Globus pallidus (tissue), 1 donor: ENCODE measurements at regions not wholly inside any gene's neighbourhood (a gene's known extent, or its start where the extent isn't known, plus 50 kb on each side); places are given as distances from the start of the nearest gene placed in this dataset.
"Not testable (repeated sequence)": the region's sequence is repeated elsewhere in the genome, so short reads cannot be mapped to it uniquely, and the experiment has no call there.

ENCODE experiments used
- DNase-seq: peaks from one replicate; pipeline ENCODE4 v3.0.0-alpha.2; 2015; ENCODE audit warnings: low spot score

- no peak for DNase-seq
Measured at GRCh38 chr6:121641158-121641557, 205.7 kb downstream of the GJA1 start.

GRCh38 chr6:121645100-121645745, 209.8 kb downstream of the GJA1 start:
- DNase-seq, result no peak

- no peak for DNase-seq
Measured at GRCh38 chr6:121647905-121648304, 212.5 kb downstream of the GJA1 start.

- no peak for DNase-seq
Measured at GRCh38 chr6:121649951-121650350, 214.5 kb downstream of the GJA1 start.

- no peak for DNase-seq
Measured at GRCh38 chr6:121651420-121651819, 216.0 kb downstream of the GJA1 start.

- DNase-seq, result no peak
Measured at GRCh38 chr6:121652223-121652622, 216.8 kb downstream of the GJA1 start.

GRCh38 chr6:121652726-121653623, 217.5 kb downstream of the GJA1 start:
- no peak for DNase-seq

GRCh38 chr6:121653624-121654008, 218.2 kb downstream of the GJA1 start:
- DNase-seq, result no peak

- DNase-seq, result no peak
Measured at GRCh38 chr6:121657972-121658371, 222.5 kb downstream of the GJA1 start.

GRCh38 chr6:121660277-121660676, 224.8 kb downstream of the GJA1 start:
- no peak for DNase-seq

- no peak for DNase-seq
Measured at GRCh38 chr6:121663292-121663810, 227.9 kb downstream of the GJA1 start.

GRCh38 chr6:121664158-121664557, 228.7 kb downstream of the GJA1 start:
- DNase-seq, result no peak

- DNase-seq, result no peak
Measured at GRCh38 chr6:121666814-121667213, 231.4 kb downstream of the GJA1 start.

- no peak for DNase-seq
Measured at GRCh38 chr6:121668259-121668658, 232.8 kb downstream of the GJA1 start.

GRCh38 chr6:121670511-121670910, 235.1 kb downstream of the GJA1 start:
- no peak for DNase-seq

GRCh38 chr6:121677571-121677970, 242.1 kb downstream of the GJA1 start:
- no peak for DNase-seq

GRCh38 chr6:121678245-121678644, 242.8 kb downstream of the GJA1 start:
- no peak for DNase-seq

- DNase-seq, result no peak
Measured at GRCh38 chr6:121680058-121680457, 244.6 kb downstream of the GJA1 start.

- DNase-seq, result no peak
Measured at GRCh38 chr6:121682666-121683065, 247.2 kb downstream of the GJA1 start.

- DNase-seq, result not testable (repeated sequence)
Measured at GRCh38 chr6:121685806-121686205, 250.4 kb downstream of the GJA1 start.

- DNase-seq, result no peak
Measured at GRCh38 chr6:121686611-121687023, 251.2 kb downstream of the GJA1 start.

- no peak for DNase-seq
Measured at GRCh38 chr6:121688974-121689373, 253.5 kb downstream of the GJA1 start.

GRCh38 chr6:121691126-121691551, 255.7 kb downstream of the GJA1 start:
- no peak for DNase-seq
